ENCODE measurements at regions not wholly inside any gene's neighbourhood (a gene's known extent, or its start where the extent isn't known, plus 50 kb on each side); places are given as distances from the start of the nearest gene placed in this dataset.
"Not testable (repeated sequence)": the region's sequence is repeated elsewhere in the genome, so short reads cannot be mapped to it uniquely, and the experiment has no call there.

GRCh38 chr12:124375789-124376175 is 80.9 kb downstream of the RFLNA start:
- ATAC-seq (ENCODE audit: low FRiP score), result no peak
- TF ChIP-seq, protein P1, sequence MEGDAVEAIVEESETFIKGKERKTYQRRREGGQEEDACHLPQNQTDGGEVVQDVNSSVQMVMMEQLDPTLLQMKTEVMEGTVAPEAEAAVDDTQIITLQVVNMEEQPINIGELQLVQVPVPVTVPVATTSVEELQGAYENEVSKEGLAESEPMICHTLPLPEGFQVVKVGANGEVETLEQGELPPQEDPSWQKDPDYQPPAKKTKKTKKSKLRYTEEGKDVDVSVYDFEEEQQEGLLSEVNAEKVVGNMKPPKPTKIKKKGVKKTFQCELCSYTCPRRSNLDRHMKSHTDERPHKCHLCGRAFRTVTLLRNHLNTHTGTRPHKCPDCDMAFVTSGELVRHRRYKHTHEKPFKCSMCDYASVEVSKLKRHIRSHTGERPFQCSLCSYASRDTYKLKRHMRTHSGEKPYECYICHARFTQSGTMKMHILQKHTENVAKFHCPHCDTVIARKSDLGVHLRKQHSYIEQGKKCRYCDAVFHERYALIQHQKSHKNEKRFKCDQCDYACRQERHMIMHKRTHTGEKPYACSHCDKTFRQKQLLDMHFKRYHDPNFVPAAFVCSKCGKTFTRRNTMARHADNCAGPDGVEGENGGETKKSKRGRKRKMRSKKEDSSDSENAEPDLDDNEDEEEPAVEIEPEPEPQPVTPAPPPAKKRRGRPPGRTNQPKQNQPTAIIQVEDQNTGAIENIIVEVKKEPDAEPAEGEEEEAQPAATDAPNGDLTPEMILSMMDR (IDR thresholded peaks at IDR 0.05), result no peak
- no peak for DNase-seq (ENCODE audit: low spot score)

DNA sequence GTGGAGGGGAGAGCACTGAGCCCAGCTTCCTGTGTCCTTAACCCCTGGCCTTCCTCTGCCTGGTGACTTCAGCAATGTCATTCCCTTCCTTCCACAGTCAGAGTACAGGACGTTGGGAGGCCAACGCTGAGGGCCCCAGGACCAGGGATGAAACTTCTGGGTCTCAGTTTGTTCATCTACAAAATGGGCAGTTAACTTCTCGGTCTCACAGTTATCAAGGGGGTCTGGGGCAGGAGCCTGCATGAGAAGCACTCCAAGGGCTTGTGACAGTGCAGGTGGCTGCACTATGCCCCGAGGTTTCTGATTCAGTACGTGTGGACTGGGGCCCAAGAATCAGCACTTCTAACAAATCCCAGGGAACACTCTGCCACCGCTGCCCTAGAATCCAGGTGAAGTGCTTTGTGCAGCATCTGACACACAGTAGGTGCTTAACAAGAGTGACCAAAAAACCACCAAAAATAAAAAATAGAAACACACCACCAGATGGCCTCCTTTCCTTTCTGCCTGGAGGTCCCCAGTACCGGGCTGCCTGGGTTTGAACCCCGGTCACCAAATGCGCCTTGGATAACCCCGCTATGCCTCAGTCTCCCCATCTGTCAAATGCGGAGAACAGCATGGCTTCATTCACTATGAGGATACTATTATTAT is 80.4 kb downstream of the RFLNA start:
- TF ChIP-seq, protein P1 (IDR thresholded peaks at IDR 0.05), result no peak
- no peak for ATAC-seq (ENCODE audit: low FRiP score)
- DNase-seq (ENCODE audit: low spot score), result no peak

- TF ChIP-seq, protein P1 (IDR thresholded peaks at IDR 0.05), result no peak
- no peak for DNase-seq (ENCODE audit: low spot score)
- ATAC-seq (ENCODE audit: low FRiP score), result no peak
Observed at GRCh38 chr12:124374567-124374966, 79.7 kb downstream of the RFLNA start.

DNA sequence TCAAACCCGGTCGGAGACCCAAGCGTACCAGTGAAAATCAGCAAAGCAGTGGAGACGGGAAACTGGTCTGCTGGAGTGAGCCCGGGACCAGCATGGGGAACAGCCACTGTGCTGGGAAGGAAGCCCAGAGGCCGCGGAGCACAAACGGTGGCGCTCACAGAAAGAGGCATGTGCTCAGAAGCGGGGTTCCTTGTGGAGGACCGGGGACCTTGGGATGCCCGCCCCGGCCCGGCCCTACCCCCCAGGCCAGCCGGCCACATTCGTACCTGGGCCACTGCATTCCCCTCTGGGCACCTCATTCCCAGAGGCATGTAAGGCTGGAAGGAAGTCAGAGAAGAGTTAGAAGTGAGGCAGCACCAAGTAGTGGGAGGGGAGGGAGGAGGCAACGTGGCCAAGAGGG is 79.3 kb downstream of the RFLNA start:
- TF ChIP-seq, protein P1 (IDR thresholded peaks at IDR 0.05), result no peak

GRCh38 chr12:124373701-124374100 is 78.8 kb downstream of the RFLNA start:
- not testable (repeated sequence) for ATAC-seq (ENCODE audit: low FRiP score); DNase-seq (ENCODE audit: low spot score)

More for the DNA sequence above, 79.3 kb downstream of the RFLNA start:
- ATAC-seq (ENCODE audit: low FRiP score) (no peak), DNase-seq (ENCODE audit: low spot score) (no peak)

DNA sequence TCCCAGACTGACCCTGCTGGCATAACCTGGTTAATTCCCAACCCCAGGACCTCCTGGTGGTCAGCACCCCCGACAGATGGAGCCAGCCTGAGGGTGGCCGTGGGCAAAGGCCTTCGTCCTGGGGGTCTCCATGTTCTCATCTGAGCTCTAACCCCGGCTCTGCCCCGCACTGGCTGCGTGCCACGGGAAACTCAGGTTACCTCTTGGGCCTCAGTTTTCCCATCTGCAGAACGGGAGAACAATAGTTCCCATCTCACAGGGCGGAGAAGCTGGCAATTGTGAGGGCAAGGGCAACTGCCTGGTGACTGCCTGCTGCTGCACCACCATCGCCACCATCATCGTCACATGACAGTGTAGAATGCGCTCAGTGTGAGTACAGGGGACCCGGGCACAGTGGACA is 77.9 kb downstream of the RFLNA start:
- no peak for DNase-seq (ENCODE audit: low spot score)
- TF ChIP-seq, protein P1 (IDR thresholded peaks at IDR 0.05), result no peak
- no peak for ATAC-seq (ENCODE audit: low FRiP score)

DNA sequence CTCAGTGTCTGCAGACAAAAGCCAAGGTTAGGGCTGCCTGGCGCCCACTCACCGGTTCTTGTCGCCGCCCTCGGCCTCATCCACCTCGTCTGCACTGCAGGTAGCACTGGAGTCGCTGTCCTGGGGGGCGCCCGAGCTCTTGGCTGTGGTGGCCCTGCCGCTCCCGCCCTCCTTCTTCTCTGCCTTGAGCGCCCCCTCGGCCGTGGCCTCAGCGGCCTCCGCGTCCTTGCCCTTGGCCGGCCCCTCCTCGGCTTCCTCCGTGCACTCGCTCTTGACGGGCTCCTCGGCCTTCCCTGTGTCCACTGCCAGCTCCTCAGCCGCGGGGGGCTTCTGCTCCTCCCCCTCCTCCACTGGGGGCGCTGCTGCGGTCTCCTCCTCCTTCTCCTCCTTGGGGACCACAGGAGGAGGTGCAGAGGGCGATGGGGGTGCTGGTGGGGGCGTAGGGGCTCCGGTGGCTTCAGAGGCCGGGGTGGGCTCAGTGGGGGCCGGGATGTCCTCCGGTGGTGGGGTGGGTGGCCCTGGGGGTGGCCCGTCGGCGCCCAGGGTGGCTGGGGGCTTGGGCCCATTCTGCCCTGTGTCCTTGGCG is 77.2 kb downstream of the RFLNA start:
- no peak for ATAC-seq (ENCODE audit: low FRiP score)
- no peak for DNase-seq (ENCODE audit: low spot score)
- TF ChIP-seq, protein P1 (IDR thresholded peaks at IDR 0.05), result no peak

All from omental fat pad (tissue), 3 donors.